GM03348 (cell line): ENCODE measurements at regions not wholly inside any gene's neighbourhood (a gene's known extent, or its start where the extent isn't known, plus 50 kb on each side); places are given as distances from the start of the nearest gene placed in this dataset.

Experiments
- DNase-seq: peaks from one replicate; pipeline ENCODE4 v3.0.0; 2012; ENCODE audit warnings: low spot score

- DNase-seq = no peak
These were observed 50.3 kb upstream of the TRIM9 start for GRCh38 chr14:51145246-51145645.

GRCh38 chr14:51147183-51147582, 52.3 kb upstream of the TRIM9 start:
- DNase-seq = no peak

GRCh38 chr14:51155326-51155725, 60.4 kb upstream of the TRIM9 start:
- DNase-seq = no peak

- DNase-seq = no peak
These were observed 62.1 kb upstream of the TRIM9 start for GRCh38 chr14:51157012-51157411.

- DNase-seq = no peak
These were observed 66.0 kb upstream of the TRIM9 start for GRCh38 chr14:51160871-51161270.

- no peak for DNase-seq
These were observed 70.5 kb upstream of the TRIM9 start for GRCh38 chr14:51165415-51165814.

GRCh38 chr14:51167587-51168214, 72.3 kb upstream of the TMX1 start:
- peak; percentile 37 for DNase-seq

- no peak for DNase-seq
These were observed 71.8 kb upstream of the TMX1 start for GRCh38 chr14:51168215-51168613.

GRCh38 chr14:51173863-51174262, 66.2 kb upstream of the TMX1 start:
- no peak for DNase-seq

- no peak for DNase-seq
These were observed 63.2 kb upstream of the TMX1 start for GRCh38 chr14:51176839-51177238.

- no peak for DNase-seq
These were observed 59.5 kb upstream of the TMX1 start for GRCh38 chr14:51180577-51180976.

- no peak for DNase-seq
These were observed 57.9 kb upstream of the TMX1 start for GRCh38 chr14:51182131-51182565.

- no peak for DNase-seq
These were observed 54.9 kb upstream of the TMX1 start for GRCh38 chr14:51185180-51185579.

GRCh38 chr14:51185754-51186153, 54.3 kb upstream of the TMX1 start:
- DNase-seq = no peak

GRCh38 chr14:51188566-51189185, 51.4 kb upstream of the TMX1 start:
- peak; percentile 22 for DNase-seq

- DNase-seq = no peak
These were observed 50.3 kb upstream of the TMX1 start for GRCh38 chr14:51189600-51190376.
